Body of pancreas (tissue), 4 donors: ENCODE measurements at regions not wholly inside any gene's neighbourhood (a gene's known extent, or its start where the extent isn't known, plus 50 kb on each side); places are given as distances from the start of the nearest gene placed in this dataset.

ENCODE experiments used
- POLR2A ChIP-seq, 3 donors: fragments of 450-650 bp; IDR thresholded peaks; one replicate each; pipeline ENCODE4 v1.6.1; 2016; ENCODE audit warnings: antibody characterized with exemption in 3 of 3, mild to moderate bottlenecking in 2 of 3
- TF ChIP-seq, protein P1 (sequence below), 7 experiments: fragments of 450-650 bp in 4 of 7; fragments of 200-600 bp in 3 of 7; sonication (generic) in 3 of 7; IDR thresholded peaks; one replicate each; pipeline ENCODE4 v1.5.1; 2016 to 2019; ENCODE audit warnings: antibody characterized with exemption in 7 of 7

DNA sequence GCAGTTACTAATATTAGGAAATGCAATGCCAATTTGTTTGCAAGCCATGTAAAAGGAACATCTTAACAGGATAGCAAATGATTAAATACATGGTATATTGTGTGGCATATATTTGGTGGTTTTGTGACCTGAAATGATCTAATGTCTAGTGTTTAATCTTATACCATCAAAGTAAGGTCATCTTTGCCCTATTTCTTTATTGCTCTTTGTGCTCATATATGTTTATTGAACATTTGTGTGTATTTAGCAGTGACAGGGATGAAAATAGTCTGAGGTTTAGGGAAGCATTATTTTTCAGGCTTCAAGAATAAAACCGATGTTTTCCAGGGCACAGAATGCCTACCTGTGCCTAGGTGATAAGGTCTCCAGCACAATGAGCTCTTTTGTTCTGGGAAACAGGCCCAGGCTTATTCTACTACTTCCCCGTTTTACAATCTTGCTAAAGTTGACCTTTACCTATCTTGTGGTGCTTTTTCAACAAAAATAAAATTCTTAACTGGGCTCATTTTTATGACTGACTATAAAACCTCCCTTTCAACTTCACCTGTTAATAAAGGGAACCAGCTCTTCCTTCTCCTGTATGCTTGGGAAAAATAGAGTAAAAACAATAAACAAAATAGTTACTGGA is 105.6 kb upstream of the ANKH start:
- no peak for TF ChIP-seq POLR2A (IDR thresholded peaks at IDR 0.05)
- TF ChIP-seq, protein P1, sequence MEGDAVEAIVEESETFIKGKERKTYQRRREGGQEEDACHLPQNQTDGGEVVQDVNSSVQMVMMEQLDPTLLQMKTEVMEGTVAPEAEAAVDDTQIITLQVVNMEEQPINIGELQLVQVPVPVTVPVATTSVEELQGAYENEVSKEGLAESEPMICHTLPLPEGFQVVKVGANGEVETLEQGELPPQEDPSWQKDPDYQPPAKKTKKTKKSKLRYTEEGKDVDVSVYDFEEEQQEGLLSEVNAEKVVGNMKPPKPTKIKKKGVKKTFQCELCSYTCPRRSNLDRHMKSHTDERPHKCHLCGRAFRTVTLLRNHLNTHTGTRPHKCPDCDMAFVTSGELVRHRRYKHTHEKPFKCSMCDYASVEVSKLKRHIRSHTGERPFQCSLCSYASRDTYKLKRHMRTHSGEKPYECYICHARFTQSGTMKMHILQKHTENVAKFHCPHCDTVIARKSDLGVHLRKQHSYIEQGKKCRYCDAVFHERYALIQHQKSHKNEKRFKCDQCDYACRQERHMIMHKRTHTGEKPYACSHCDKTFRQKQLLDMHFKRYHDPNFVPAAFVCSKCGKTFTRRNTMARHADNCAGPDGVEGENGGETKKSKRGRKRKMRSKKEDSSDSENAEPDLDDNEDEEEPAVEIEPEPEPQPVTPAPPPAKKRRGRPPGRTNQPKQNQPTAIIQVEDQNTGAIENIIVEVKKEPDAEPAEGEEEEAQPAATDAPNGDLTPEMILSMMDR (IDR thresholded peaks at IDR 0.05), result no peak
